ENCODE measurements at regions not wholly inside any gene's neighbourhood (a gene's known extent, or its start where the extent isn't known, plus 50 kb on each side); places are given as distances from the start of the nearest gene placed in this dataset.

Small RNA genes lying in the stretch of these regions (small RNA-seq; reads per million reads assigned to genes)
- 0 to 0.05 reads per million in 2 experiments for gene MIR3679

Data from SK-MEL-5 (cell line).